DND-41 (cell line): ENCODE measurements at regions not wholly inside any gene's neighbourhood (a gene's known extent, or its start where the extent isn't known, plus 50 kb on each side); places are given as distances from the start of the nearest gene placed in this dataset.

Experiments
- ATAC-seq: fragments of 200-7000 bp; cut with Tn5 transposase; 3 replicates; pipeline ENCODE4 v1.9.1; 2021; ENCODE audit warnings: low read depth; ENCODE audit not compliant: insufficient read depth
- DNase-seq: peaks from one replicate; pipeline ENCODE4 v3.0.0-alpha.2; 2020
- H2AFZ ChIP-seq: 2 replicates; pipeline ENCODE4 v1.6.0; 2012; ENCODE audit warnings: low read depth, low read length
- H3K27ac ChIP-seq: 2 replicates; pipeline ENCODE4 v1.5.1; 2012; ENCODE audit warnings: low read length, inconsistent platforms
- H3K27me3 ChIP-seq: fragments of 200-600 bp; sonication (generic); 2 replicates; pipeline ENCODE4 v1.6.0; 2012; ENCODE audit warnings: low read length, mild to moderate bottlenecking, inconsistent platforms; ENCODE audit not compliant: insufficient read depth, poor library complexity
- H3K36me3 ChIP-seq: 2 replicates; pipeline ENCODE4 v1.5.1; 2012; ENCODE audit warnings: low read length, inconsistent platforms; ENCODE audit not compliant: insufficient read depth
- H3K4me1 ChIP-seq: 2 replicates; pipeline ENCODE4 v1.5.1; 2012; ENCODE audit warnings: mild to moderate bottlenecking, low read length; ENCODE audit not compliant: insufficient read depth
- H3K4me2 ChIP-seq: 2 replicates; pipeline ENCODE4 v1.6.0; 2012; ENCODE audit warnings: mild to moderate bottlenecking, moderate library complexity, low read length, inconsistent platforms; ENCODE audit not compliant: insufficient read depth
- H3K4me3 ChIP-seq, 2 experiments: fragments of 200-600 bp in 1 of 2; shearing (Covaris generic) in 1 of 2; 2 replicates each; pipeline ENCODE4 v1.5.1; 2012 to 2016; ENCODE audit warnings: inconsistent platforms in 2 of 2, low read length in 2 of 2, mild to moderate bottlenecking in 2 of 2, low read depth in 1 of 2, moderate library complexity in 1 of 2
- H3K79me2 ChIP-seq: 2 replicates; pipeline ENCODE4 v1.6.0; 2012; ENCODE audit warnings: low read length, inconsistent platforms; ENCODE audit not compliant: insufficient read depth
- H3K9ac ChIP-seq: 2 replicates; pipeline ENCODE4 v1.6.0; 2012; ENCODE audit warnings: low read depth, mild to moderate bottlenecking, inconsistent platforms, low read length, moderate library complexity
- H3K9me3 ChIP-seq: 2 replicates; pipeline ENCODE4 v1.5.1; 2012; ENCODE audit warnings: low read length, moderate library complexity, mild to moderate bottlenecking, inconsistent platforms; ENCODE audit not compliant: insufficient read depth, severe bottlenecking
- H4K20me1 ChIP-seq: 2 replicates; pipeline ENCODE4 v1.6.0; 2012; ENCODE audit warnings: low read length; ENCODE audit not compliant: insufficient read depth
- EZH2 ChIP-seq: IDR thresholded peaks from 3 replicates; pipeline ENCODE4 v1.6.1; 2012; ENCODE audit warnings: borderline replicate concordance, low read depth, mild to moderate bottlenecking, moderate library complexity, low read length, inconsistent platforms; ENCODE audit not compliant: severe bottlenecking
- TF ChIP-seq, protein P1 (sequence below): IDR thresholded peaks from 2 replicates; pipeline ENCODE4 v1.5.1; 2012; ENCODE audit warnings: borderline replicate concordance, low read length, moderate library complexity, mild to moderate bottlenecking; ENCODE audit not compliant: poor library complexity, severe bottlenecking; ENCODE audit errors: extremely low read depth

- H2AFZ ChIP-seq, result no peak overlapping the region
- H3K4me3 ChIP-seq, result no peak overlapping the region
- H3K27me3 ChIP-seq, result no peaks in the 10 kb centered on the region
- DNase-seq (no peak), ATAC-seq (no peak)
- H4K20me1 ChIP-seq, result no peaks in the 10 kb centered on the region
- no peak overlapping the region for H3K4me2 ChIP-seq
- H3K9me3 ChIP-seq, result no peaks in the 10 kb centered on the region
- H3K79me2 ChIP-seq, result no peaks in the 10 kb centered on the region
- H3K36me3 ChIP-seq, result no peaks in the 10 kb centered on the region
- H3K9ac ChIP-seq, result no peak overlapping the region
- TF ChIP-seq, protein P1, sequence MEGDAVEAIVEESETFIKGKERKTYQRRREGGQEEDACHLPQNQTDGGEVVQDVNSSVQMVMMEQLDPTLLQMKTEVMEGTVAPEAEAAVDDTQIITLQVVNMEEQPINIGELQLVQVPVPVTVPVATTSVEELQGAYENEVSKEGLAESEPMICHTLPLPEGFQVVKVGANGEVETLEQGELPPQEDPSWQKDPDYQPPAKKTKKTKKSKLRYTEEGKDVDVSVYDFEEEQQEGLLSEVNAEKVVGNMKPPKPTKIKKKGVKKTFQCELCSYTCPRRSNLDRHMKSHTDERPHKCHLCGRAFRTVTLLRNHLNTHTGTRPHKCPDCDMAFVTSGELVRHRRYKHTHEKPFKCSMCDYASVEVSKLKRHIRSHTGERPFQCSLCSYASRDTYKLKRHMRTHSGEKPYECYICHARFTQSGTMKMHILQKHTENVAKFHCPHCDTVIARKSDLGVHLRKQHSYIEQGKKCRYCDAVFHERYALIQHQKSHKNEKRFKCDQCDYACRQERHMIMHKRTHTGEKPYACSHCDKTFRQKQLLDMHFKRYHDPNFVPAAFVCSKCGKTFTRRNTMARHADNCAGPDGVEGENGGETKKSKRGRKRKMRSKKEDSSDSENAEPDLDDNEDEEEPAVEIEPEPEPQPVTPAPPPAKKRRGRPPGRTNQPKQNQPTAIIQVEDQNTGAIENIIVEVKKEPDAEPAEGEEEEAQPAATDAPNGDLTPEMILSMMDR, result no peak
- no peak for TF ChIP-seq EZH2
- H3K27ac ChIP-seq, result no peak overlapping the region
- no peaks in the 10 kb centered on the region for H3K4me1 ChIP-seq
Measured at GRCh38 chr12:87679251-87679650, 349.9 kb downstream of the C12orf50 start.

DNA sequence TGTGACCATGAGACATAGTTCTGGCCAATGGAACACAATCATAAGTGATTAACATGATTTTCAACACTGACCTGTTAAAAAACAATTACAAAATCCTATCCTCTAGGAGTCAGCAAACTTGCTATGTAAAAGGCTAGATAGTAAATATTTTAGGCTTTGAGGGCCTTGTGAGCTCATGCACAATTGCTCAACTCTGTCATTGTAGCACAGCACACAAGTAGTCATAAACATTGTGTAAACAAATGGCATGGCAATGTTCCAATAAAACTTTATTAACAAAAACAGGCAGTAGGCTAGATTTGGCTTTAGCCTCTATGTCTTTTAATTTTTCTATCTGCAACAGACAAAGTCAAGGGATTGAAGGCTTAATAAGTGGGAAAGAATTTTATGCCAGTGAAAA, 350.7 kb downstream of the C12orf50 start:
- H4K20me1 ChIP-seq, result no peaks in the 10 kb centered on the region
- H3K36me3 ChIP-seq, result no peaks in the 10 kb centered on the region
- DNase-seq (no peak), ATAC-seq (no peak)
- H3K27me3 ChIP-seq, result no peaks in the 10 kb centered on the region
- no peaks in the 10 kb centered on the region for H3K79me2 ChIP-seq
- H2AFZ ChIP-seq, result no peak overlapping the region; the same call in 1 of the 2 replicates
- H3K27ac ChIP-seq, result no peak overlapping the region
- H3K9ac ChIP-seq, result no peak overlapping the region
- no peaks in the 10 kb centered on the region for H3K9me3 ChIP-seq
- no peak for TF ChIP-seq EZH2
- TF ChIP-seq, protein P1, result no peak
- no peaks in the 10 kb centered on the region for H3K4me1 ChIP-seq
- H3K4me2 ChIP-seq, result no peak overlapping the region
- no peak overlapping the region for H3K4me3 ChIP-seq

GRCh38 chr12:87676731-87677130, 352.5 kb downstream of the C12orf50 start:
- no peak for TF ChIP-seq EZH2
- TF ChIP-seq, protein P1, result no peak
- H3K79me2 ChIP-seq, result no peaks in the 10 kb centered on the region
- H3K9me3 ChIP-seq, result no peaks in the 10 kb centered on the region
- ATAC-seq, result no peak
- H3K36me3 ChIP-seq, result no peaks in the 10 kb centered on the region
- H3K4me1 ChIP-seq, result no peaks in the 10 kb centered on the region
- H3K4me3 ChIP-seq, result no peak overlapping the region
- H4K20me1 ChIP-seq, result no peaks in the 10 kb centered on the region
- no peak overlapping the region for H2AFZ ChIP-seq
- no peak overlapping the region for H3K9ac ChIP-seq
- DNase-seq, result no peak
- H3K4me2 ChIP-seq, result no peak overlapping the region
- H3K27me3 ChIP-seq, result no peaks in the 10 kb centered on the region
- H3K27ac ChIP-seq, result no peak overlapping the region

- Histone ChIP-seq H3K4me3 (no peak overlapping the region), H3K4me2 (no peak overlapping the region), H3K9ac (no peak overlapping the region), H3K27ac (no peak overlapping the region), H2AFZ (no peak overlapping the region), H3K36me3 (no peaks in the 10 kb centered on the region), H3K4me1 (no peaks in the 10 kb centered on the region), H4K20me1 (no peaks in the 10 kb centered on the region), H3K27me3 (no peaks in the 10 kb centered on the region), H3K9me3 (no peaks in the 10 kb centered on the region), H3K79me2 (no peaks in the 10 kb centered on the region)
- TF ChIP-seq, protein P1, result no peak
- no peak for TF ChIP-seq EZH2
- ATAC-seq (no peak), DNase-seq (no peak)
Measured at GRCh38 chr12:87671757-87672156, 357.4 kb downstream of the C12orf50 start.
